ENCODE measurements at regions not wholly inside any gene's neighbourhood (a gene's known extent, or its start where the extent isn't known, plus 50 kb on each side); places are given as distances from the start of the nearest gene placed in this dataset.

DNA sequence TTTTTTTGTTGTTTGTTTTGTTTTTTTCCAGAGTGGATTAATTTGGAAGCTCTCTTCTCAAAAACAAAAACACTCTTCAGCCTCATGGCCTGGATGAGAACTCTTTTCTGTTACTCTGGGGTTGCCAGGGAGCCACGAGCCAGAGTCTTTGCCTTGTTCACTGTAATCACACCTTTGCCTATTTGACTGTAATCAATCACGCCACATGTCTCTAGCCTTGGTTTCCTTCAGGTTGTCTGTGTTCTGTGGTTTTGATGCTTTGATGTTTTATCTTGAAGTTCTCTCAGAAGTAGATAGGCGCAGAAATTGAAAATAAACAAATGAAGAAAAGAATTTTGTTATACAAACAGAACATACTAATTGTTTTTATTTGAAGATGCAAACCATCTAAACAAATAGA, 62.3 kb upstream of the IGF1R start:
- H3K4me3 ChIP-seq (ENCODE audit: low read depth, low read length), result no peak overlapping the region
- TF ChIP-seq, protein P1, sequence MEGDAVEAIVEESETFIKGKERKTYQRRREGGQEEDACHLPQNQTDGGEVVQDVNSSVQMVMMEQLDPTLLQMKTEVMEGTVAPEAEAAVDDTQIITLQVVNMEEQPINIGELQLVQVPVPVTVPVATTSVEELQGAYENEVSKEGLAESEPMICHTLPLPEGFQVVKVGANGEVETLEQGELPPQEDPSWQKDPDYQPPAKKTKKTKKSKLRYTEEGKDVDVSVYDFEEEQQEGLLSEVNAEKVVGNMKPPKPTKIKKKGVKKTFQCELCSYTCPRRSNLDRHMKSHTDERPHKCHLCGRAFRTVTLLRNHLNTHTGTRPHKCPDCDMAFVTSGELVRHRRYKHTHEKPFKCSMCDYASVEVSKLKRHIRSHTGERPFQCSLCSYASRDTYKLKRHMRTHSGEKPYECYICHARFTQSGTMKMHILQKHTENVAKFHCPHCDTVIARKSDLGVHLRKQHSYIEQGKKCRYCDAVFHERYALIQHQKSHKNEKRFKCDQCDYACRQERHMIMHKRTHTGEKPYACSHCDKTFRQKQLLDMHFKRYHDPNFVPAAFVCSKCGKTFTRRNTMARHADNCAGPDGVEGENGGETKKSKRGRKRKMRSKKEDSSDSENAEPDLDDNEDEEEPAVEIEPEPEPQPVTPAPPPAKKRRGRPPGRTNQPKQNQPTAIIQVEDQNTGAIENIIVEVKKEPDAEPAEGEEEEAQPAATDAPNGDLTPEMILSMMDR (IDR thresholded peaks at IDR 0.05; ENCODE audit: control insufficient read depth, extremely low read depth, insufficient read depth), result no peak
- DNase-seq (ENCODE audit: low read depth), result no peak

DNA sequence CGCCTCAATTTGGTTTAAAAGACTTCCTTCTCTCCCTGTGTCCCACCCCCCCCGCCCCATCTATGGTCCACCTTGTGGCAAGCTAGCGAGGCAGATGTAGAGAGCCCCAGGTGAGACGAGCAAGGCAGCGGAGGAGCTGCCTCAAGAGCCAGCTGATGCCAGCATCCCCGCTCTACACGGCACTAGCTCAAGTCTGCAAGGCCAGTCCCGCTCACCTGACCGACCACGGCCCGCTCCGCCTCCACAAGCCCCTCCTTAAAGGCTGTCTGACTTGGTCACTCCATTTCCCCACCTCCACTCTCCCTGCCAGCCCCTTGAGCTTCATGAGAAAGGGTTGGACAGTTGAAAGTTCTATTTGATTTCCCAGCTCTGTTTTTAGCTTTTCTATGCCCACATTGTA, 56.2 kb upstream of the IGF1R start:
- DNase-seq (ENCODE audit: low read depth), result no peak
- TF ChIP-seq, protein P1 (IDR thresholded peaks at IDR 0.05; ENCODE audit: control insufficient read depth, extremely low read depth, insufficient read depth), result no peak
- H3K4me3 ChIP-seq (ENCODE audit: low read depth, low read length), result no peak overlapping the region

DNA sequence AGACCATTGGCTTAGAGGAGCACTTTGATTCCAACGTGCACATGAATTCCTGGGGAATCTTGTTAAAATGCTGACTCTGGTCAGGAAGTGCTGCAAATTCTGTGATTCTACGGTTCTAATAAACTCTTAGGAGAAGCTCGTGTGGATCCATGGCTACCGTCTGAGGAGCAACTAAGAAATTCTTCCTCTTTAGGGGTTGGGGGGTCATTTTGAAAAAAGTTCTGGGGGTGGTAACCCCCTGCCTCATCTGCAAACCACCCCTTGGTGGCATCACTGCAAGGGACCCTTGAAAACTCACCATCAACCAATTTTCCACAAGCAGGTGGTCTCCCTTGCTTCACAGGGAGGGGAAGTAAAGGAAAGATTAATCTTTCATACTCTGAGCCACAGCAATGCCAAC, 52.2 kb upstream of the IGF1R start:
- TF ChIP-seq, protein P1 (IDR thresholded peaks at IDR 0.05; ENCODE audit: control insufficient read depth, extremely low read depth, insufficient read depth), result no peak
- DNase-seq (ENCODE audit: low read depth), result no peak
- no peak overlapping the region for H3K4me3 ChIP-seq (ENCODE audit: low read depth, low read length)

DNA sequence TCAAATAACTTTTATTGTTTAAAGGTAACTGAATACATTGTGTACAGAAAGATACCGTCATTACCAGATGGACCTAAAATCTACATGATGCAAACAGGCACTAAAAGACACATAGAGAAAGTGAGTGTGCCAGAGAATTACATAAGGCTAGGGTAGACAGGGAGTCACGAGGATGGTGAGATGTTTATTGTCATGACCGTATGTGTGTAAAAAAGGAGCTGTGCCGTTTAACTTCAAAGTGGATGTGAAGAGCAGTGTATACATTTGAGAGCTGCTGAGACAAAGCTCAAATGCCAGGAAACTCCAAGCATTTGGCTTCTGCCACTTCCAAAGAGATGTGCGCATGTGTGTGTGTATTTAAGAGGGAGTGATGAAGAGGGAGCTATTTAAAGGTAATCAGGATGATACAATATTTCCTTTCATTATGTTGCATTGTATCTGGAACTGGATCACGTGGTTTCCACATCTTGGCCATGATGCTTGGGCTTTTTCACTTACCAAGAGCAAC, 51.4 kb upstream of the IGF1R start:
- TF ChIP-seq, protein P1 (IDR thresholded peaks at IDR 0.05; ENCODE audit: control insufficient read depth, extremely low read depth, insufficient read depth), result no peak
- no peak for DNase-seq (ENCODE audit: low read depth)
- H3K4me3 ChIP-seq (ENCODE audit: low read depth, low read length), result no peak overlapping the region

DNA sequence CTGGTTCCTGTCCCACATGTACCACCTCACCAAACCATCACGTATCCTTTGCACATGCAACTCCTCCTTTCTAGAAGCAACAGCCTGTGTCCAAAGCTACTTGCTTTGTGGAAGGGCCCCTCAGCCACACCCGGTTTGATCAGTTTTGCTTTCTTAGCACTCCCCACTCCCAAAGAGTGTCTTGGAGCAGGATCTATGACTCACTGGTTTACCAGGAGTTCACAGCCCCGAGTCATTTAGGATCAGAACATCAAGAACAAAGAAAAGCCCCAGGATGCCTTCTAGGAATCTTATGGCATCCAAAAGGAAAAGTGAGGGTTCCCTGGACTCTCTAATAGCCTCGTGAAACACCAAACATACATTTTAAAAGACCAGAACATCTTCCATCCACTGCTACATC, 50.7 kb upstream of the IGF1R start:
- no peak for DNase-seq (ENCODE audit: low read depth)
- TF ChIP-seq, protein P1 (IDR thresholded peaks at IDR 0.05; ENCODE audit: control insufficient read depth, extremely low read depth, insufficient read depth), result no peak
- no peak overlapping the region for H3K4me3 ChIP-seq (ENCODE audit: low read depth, low read length)

All from LNCaP clone FGC (cell line).